ENCODE measurements at regions not wholly inside any gene's neighbourhood (a gene's known extent, or its start where the extent isn't known, plus 50 kb on each side); places are given as distances from the start of the nearest gene placed in this dataset.

DNA sequence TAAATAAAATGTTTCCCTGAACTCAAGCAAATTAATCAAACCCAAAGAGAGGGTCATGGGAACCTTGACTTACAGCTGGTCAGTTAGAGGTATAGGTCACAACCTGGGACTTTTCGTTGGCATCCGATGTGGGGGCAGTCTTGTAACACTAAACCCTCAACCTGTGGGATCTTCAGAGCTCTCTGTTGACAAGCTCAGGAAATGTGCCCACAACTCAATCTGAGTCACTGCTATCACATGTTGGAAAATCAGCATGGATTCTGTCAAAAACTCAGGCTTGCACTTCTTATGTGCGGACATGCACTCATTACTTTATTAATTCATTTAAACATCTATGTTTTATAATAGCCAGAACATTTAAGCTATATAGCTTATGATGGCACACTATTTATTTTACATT, 424.6 kb upstream of the SORCS1 start:
- TF ChIP-seq MEIS1 (CRISPR knock-in tag; IDR thresholded peaks at IDR 0.05; ENCODE audit: borderline replicate concordance) (no peak), ZNF341 (tag by site-specific recombination; IDR thresholded peaks at IDR 0.05; ENCODE audit: low read depth) (no peak)
